ENCODE measurements at regions not wholly inside any gene's neighbourhood (a gene's known extent, or its start where the extent isn't known, plus 50 kb on each side); places are given as distances from the start of the nearest gene placed in this dataset.

- DNase-seq, result no peak
Observed at GRCh38 chr6:56765494-56765893, 122.8 kb upstream of the DST start.

- no peak for DNase-seq
Observed at GRCh38 chr6:56764081-56764566, 121.4 kb upstream of the DST start.

DNA sequence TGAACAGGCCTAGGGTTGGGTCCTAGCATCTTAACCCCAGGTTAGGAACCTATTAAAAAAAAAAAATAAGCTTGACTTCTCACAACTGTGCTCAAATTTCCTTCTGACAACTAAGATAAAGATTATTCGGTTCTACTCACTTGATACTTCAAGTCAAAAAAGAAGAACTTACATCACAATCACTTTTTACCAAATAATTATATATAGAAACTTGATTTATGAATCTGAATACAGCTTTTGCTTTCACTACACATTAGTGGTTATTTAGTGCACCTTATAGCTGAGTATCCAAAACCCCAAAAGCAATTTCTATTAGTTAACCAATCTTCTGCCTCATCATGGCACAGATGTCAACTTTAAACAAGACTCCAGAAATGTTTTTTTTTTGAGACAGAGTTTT, 119.0 kb upstream of the DST start:
- DNase-seq, result no peak

DNA sequence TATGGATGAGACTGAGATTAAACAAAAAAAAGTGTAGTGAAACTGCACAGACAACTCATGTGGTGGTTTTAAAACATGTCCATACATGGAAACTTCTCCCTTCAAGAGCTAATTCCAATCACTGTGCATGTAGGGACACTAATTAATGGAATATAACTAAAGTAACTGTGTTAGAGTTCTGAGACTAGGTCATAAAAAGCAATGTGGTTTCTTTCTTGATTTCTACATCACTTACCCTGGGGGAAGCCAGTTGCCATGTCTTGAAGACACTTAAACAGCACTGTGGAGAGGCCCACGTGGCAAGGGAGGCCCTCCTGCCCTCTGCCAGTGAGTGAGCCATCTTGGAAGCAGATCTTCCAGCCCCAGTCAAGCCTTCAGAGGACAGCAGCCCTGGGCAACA, 118.2 kb upstream of the DST start:
- no peak for DNase-seq

DNA sequence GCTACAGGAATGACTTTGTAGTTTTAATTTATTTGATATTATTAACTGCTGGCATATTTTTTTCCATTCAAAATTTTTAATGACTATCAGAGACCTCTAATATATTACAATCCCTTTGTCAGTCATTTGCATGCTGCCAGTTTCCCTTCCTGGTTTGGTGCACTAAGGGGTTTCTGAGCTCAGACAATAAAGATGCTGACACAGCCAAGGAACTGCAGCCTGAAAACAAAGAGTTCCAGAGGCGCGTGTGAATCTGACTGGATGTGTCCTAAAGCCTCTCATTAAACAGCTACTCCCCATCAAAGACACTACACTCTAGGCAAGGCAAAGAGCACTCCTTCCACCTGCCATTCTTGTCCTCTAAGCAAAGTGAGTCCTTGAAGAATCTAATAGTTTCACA, 116.8 kb upstream of the DST start:
- no peak for DNase-seq

DNA sequence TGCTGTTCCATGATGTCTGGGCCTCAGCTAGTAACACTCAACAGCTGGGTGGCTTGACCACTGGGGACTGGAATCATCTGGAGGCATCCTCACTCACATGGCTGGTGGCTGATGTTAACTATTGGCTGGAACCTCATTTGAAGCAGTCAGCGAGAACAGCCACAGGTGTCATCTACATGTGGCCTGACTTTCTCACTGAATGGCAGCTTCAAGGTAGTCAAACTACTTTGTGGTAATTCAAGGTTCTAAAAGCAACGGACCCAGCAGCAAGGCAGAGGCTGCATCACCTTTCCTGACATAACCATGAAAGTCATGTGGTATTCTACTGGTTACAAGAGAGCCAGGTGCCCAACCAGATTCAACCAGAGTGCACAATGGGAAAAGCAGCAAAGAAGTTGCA, 115.9 kb upstream of the DST start:
- no peak for DNase-seq

- no peak for DNase-seq
Observed at GRCh38 chr6:56758120-56758519, 115.4 kb upstream of the DST start.

- DNase-seq, result no peak
Observed at GRCh38 chr6:56757588-56757984, 114.9 kb upstream of the DST start.

DNA sequence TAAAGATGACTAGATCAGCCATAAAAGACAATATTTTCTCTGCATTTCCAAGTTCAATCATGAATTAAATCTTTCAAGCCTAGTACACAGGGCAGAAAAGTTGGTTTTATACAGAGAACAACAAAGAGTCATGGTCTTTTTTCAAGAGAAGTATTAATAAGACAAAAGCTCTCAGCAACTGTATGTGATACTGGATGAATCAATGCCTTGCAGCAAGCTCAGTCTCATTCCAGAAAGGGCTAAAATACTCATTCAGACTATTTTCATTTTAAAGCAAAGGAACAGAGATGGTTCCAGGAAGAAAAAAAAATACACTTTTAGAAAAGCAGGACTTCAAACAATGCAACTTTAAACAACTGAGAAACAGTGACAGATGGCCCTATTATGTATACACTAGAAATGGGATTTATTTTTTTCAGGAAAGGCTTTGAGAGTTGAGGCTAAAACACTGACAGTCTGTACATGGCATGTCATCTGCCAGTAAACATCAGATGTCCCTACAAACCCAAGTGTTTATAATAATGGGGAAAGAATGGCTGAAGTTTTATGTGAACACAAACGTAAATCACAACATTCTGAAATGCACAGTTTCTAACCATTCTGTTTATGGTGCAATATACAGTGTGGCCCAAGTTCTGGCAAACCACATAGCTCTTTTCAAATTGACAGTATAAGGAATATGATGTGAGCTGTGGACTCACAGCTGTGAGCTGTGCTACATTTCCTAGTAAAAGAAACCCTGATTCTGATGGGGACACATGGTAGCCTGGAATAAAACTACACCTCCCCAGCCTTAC, 114.3 kb upstream of the DST start:
- no peak for DNase-seq

GRCh38 chr6:56756219-56756789, 113.6 kb upstream of the DST start:
- no peak for DNase-seq

- DNase-seq, result no peak
Observed at GRCh38 chr6:56755040-56755439, 112.4 kb upstream of the DST start.

GRCh38 chr6:56753811-56754210, 111.1 kb upstream of the DST start:
- no peak for DNase-seq

DNA sequence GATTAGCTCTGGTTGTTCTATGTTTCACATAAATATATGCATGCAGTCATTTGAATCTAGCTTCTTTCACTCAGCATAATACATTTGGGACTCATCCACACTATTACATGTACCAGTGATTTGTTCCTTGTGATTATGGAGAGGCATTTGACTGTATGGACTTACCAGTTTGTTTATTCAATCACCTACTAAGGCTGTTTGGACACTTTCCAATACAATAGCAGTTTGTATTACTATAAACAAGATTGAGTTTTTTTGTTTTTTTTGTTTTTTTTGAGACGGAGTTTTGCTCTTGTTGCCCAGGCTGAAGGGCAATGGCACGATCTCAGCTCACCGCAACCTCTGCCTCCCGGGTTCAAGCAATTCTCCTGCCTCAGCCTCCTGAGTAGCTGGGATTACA, 109.8 kb upstream of the DST start:
- no peak for DNase-seq

GRCh38 chr6:56752009-56752408, 109.3 kb upstream of the DST start:
- peak; percentile 8 for DNase-seq

- no peak for DNase-seq
Observed at GRCh38 chr6:56751604-56752003, 108.9 kb upstream of the DST start.

GRCh38 chr6:56750686-56751085, 108.0 kb upstream of the DST start:
- no peak for DNase-seq

DNA sequence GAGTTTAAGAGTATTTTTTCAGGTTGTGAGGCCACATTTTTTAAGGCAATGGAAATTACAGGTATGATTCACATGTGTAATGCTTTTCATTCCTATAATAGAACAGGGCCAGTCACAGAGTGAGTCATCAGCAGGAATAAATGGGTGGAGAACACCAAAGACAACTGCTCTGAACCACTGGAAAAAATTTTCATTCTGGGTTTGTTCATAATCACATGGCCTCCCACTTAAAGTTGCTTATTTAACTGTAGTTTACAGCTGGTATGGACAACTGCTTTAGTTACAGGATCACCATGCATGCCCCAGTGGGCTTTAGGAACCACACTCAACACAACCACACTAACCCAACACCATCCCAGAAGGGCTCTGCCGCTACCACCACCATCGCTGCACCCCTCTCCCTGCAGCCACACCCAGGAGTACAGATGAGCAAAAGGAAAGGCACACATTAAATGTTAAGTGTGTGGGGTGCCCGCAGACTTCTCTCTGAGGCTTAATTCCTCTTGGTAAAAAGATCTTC, 107.0 kb upstream of the DST start:
- no peak for DNase-seq

DNA sequence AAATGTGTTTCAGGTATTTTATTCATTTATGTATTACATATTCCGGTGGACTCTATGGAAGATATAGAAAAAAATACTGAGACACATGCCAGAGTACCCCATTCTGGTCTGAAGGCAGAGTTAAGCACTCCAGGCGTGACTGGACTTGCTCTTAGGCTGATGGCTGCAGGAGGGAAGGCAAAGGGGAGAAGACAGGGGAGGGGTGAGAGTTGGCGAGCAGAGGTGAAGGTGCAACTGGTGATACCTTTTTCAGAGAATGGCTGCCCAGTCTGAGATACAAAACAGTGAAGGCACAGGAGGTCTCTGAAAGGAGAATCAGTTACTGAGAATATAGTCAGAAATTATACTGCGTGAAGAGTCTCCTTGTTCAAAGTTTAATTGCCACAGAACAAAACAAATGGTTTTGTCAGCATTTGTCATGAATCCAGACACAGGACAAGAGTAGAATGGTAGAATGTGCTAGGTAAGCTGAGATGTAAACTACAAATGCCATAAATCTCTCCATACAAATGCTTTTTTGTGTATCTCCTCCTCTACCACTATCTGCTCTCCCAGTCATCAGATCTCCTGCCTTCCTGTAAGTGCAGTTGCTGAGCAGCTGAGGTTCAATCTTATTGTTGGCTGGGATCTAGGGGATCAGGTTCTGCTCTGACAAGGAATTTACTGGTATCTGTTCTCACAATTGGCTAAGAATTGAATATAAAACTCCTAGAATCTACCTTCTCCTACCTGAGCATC, 104.2 kb upstream of the DST start:
- DNase-seq, result peak; percentile 2

DNA sequence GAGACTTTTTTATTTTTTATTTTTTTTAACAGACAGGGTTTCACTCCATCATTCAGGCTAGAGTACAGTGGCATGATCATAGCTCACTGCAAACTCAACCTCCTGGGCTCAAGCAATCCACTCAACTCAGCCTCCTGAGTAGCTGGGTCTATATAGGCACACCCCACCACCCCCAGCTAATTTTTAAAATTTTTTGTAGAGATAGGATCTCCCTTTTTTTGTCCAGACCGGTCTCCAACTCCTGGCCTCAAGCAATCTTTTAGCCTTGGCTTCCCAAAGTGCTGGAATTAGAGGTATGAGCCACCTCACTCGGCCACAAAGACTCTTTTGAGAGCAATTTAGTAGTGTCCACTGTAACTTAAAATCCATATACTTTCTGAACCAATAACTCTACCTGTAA, 103.3 kb upstream of the DST start:
- no peak for DNase-seq

GRCh38 chr6:56745081-56745480, 102.4 kb upstream of the DST start:
- no peak for DNase-seq

GRCh38 chr6:56744528-56744927, 101.8 kb upstream of the DST start:
- no peak for DNase-seq

DNA sequence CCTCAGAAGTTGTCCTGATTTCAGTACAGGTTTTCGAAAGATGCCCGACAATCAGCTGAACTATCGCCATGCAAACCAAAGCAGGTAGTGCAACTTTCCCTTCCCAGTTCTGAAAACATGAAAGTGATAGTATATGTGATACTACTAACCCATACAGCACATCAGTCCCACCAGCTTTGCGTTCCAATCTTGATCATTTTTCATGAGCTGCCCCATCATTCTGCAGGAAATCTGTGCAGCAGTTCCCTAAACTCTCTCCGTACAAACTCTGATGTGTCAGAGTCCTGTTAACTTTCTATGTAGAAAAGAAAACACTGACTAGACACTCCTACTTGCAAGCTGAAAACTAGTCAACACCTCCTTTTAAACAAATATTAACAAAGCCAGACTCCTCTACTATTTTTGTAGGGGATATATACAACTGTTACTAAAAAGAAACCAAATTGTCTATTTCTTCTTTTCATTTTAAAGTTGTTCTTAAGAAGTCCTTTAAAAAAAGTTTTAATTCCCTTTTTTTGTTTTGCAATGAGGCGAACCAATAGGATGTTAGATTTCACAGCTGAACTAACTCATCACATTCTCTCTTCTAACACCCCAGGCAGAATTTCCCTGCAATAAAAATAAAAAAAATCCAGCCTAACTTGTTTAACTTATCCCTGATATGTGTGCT, 99.6 kb upstream of the DST start:
- DNase-seq, result no peak

- no peak for DNase-seq
Observed at GRCh38 chr6:56741472-56741871, 98.8 kb upstream of the DST start.
